SK-N-MC (cell line): ENCODE measurements at regions not wholly inside any gene's neighbourhood (a gene's known extent, or its start where the extent isn't known, plus 50 kb on each side); places are given as distances from the start of the nearest gene placed in this dataset.

Experiments
- EZH2 ChIP-seq: fragments of 200-600 bp; sonication (generic); IDR thresholded peaks from one replicate; pipeline ENCODE4 v1.6.1; 2017; ENCODE audit warnings: antibody characterized with exemption
- FOXP2 ChIP-seq: optimal IDR thresholded peaks from 2 replicates; pipeline ENCODE3; 2011; ENCODE audit warnings: mild to moderate bottlenecking, moderate library complexity; ENCODE audit not compliant: insufficient read depth; ENCODE audit errors: extremely low read length, control extremely low read depth
- POLR2AphosphoS5 ChIP-seq: IDR thresholded peaks from 2 replicates; pipeline ENCODE4 v1.6.1; 2012; ENCODE audit warnings: mild to moderate bottlenecking, low read depth, low read length, borderline replicate concordance

DNA sequence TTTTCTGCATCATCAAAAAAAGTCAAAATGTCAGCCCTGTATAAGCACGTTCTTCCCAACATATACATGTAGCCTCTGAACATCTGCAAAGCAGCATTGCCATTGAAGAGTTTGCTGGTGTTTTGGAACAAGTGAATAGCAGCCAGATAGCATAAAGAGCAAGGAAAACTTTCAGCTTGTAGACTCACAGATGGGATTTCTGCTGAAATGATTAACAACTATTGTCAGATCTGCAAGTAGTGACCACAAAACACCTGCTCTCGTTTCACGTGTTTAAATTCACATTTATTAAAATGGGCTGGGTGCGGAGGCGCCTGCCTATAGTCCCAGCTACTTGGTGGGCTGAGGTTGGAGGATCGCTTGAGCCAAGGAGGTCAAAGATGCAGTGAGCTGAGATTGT lies 123.7 kb downstream of the SPRY1 start:
- TF ChIP-seq EZH2 (no peak), POLR2AphosphoS5 (no peak), FOXP2 (no peak)
